ENCODE measurements at regions not wholly inside any gene's neighbourhood (a gene's known extent, or its start where the extent isn't known, plus 50 kb on each side); places are given as distances from the start of the nearest gene placed in this dataset.

- H3K36me3 Mint-ChIP-seq, result no peaks in the 10 kb centered on the region
- H3K27me3 Mint-ChIP-seq, result no peaks in the 10 kb centered on the region
- no peak overlapping the region for H3K4me3 Mint-ChIP-seq
- no peaks in the 10 kb centered on the region for H3K4me1 Mint-ChIP-seq
- peaks cover 6% of the 10 kb centered on the region for H3K9me3 Mint-ChIP-seq
- no peak overlapping the region for H3K27ac Mint-ChIP-seq
- CTCF ChIA-PET, result no interaction called here
- no peak for DNase-seq
Measured at GRCh38 chr12:19953734-19954133, 414.6 kb upstream of the PDE3A start.

- Mint-ChIP-seq H3K36me3 (no peaks in the 10 kb centered on the region), H3K9me3 (peaks cover 1% of the 10 kb centered on the region), H3K4me1 (no peaks in the 10 kb centered on the region), H3K4me3 (no peak overlapping the region), H3K27me3 (no peaks in the 10 kb centered on the region), H3K27ac (no peak overlapping the region)
- CTCF ChIA-PET, result no interaction called here
- no peak for DNase-seq
Measured at GRCh38 chr12:19954163-19954562, 414.2 kb upstream of the PDE3A start.

DNA sequence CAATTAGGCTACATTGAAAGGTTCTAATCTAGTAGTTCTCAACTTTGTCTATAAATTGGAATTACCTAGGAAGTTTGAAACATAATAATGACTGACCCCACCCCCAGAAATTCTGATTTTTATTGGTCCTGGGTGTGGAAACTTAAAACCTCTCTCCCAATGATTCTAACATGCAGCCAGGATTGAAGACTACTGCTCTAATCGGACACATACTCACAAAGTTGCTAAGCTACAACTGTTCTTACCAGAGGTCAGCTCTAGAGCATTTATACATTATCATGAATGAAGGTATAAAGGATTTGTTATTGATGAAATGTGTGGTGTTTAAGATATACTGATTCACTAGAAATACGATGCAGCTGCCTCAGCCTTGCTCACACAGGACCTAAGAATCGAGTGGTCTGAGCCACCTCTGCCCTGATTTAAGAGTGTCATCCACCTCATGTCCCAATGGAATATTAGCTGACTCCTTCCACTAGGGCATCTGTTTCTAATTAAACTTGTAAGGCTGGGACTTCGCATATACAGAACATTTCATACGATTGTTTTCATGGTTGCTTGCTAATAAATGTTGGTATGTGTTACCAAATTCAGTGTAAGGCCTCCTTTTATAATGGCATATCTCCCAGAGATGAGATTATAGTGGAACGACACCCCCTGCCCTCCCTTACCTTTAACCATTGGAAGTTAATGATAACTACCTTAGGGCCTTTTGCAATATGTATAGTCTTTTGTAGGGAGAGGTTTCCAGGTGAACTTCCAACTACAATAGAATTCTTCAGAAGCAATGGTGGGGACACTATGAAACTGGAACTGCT, 410.8 kb upstream of the PDE3A start:
- DNase-seq, result no peak
- no peaks in the 10 kb centered on the region for H3K4me1 Mint-ChIP-seq
- no peaks in the 10 kb centered on the region for H3K27me3 Mint-ChIP-seq
- H3K36me3 Mint-ChIP-seq, result no peaks in the 10 kb centered on the region
- no peaks in the 10 kb centered on the region for H3K9me3 Mint-ChIP-seq
- CTCF ChIA-PET, result no interaction called here
- H3K4me3 Mint-ChIP-seq, result no peak overlapping the region
- H3K27ac Mint-ChIP-seq, result no peak overlapping the region

- Mint-ChIP-seq H3K36me3 (no peaks in the 10 kb centered on the region), H3K9me3 (no peaks in the 10 kb centered on the region), H3K4me3 (no peak overlapping the region), H3K27me3 (no peaks in the 10 kb centered on the region), H3K4me1 (no peaks in the 10 kb centered on the region), H3K27ac (no peak overlapping the region)
- CTCF ChIA-PET, result no interaction called here
- no peak for DNase-seq
Measured at GRCh38 chr12:19958389-19958788, 409.9 kb upstream of the PDE3A start.

DNA sequence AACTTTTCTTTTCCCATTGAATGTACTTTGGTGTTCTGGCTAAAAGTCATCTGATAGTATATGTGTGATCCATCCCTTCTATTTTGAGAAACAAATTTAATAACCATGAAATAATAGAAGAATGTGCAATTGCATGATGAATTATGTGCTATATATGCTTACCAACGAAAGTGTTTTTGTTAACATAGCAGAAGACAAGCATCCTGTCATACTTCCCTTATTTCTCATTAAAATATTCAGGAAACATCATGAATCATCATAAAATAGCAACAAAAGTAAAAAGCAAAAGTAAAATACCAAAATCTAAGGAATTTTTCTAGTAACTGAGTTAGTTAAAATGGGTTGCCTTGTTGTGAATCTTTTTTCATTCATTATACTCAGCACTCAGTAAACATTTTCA, 409.0 kb upstream of the PDE3A start:
- CTCF ChIA-PET, result no interaction called here
- no peak overlapping the region for H3K4me3 Mint-ChIP-seq
- H3K36me3 Mint-ChIP-seq, result no peaks in the 10 kb centered on the region
- H3K9me3 Mint-ChIP-seq, result no peaks in the 10 kb centered on the region
- H3K27ac Mint-ChIP-seq, result no peak overlapping the region
- H3K4me1 Mint-ChIP-seq, result no peaks in the 10 kb centered on the region
- no peaks in the 10 kb centered on the region for H3K27me3 Mint-ChIP-seq
- DNase-seq, result no peak

- CTCF ChIA-PET, result no interaction called here
- no peaks in the 10 kb centered on the region for H3K27me3 Mint-ChIP-seq
- H3K9me3 Mint-ChIP-seq, result no peaks in the 10 kb centered on the region
- no peaks in the 10 kb centered on the region for H3K4me1 Mint-ChIP-seq
- H3K4me3 Mint-ChIP-seq, result no peak overlapping the region
- H3K27ac Mint-ChIP-seq, result no peak overlapping the region
- no peak for DNase-seq
- H3K36me3 Mint-ChIP-seq, result no peaks in the 10 kb centered on the region
Measured at GRCh38 chr12:19960527-19960926, 407.8 kb upstream of the PDE3A start.

DNA sequence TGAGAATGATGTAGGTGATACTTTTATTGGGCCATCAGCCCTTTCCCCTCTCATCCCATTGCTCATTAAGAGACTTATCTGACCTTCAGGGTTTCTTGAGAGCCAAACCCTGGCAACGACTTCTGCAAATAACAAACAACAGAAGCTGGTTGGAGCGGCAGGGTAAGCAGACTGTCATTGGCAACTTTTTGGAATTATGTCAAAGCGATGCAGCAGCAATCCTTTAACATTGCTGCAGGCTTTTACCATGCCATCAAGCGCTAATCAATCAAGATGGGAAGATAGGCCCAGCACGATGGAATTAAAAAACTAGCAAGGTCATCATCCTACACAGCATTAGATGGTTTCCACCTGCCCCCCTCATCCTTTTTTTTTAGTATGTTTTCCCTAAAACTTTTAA, 406.1 kb upstream of the PDE3A start:
- CTCF ChIA-PET, result no interaction called here
- no peaks in the 10 kb centered on the region for H3K4me1 Mint-ChIP-seq

DNA sequence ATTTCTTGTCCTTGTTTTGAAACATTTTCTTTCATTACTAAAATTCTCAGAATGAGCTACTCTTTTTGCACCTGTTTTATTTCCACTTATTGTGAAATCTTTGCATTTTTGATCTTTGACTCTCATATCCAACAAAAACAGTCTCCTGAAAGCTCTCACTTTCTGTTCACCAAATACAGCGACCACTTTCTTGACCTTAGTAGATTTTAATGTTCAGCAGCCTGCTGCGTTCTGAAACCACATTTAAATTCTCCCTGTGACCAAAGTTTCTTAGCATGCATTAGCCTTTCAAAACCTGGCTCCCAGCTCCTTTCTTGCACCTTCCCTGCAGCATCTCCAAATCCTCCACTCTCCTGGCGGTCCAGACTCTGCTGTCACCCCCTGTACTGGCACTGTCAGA, 404.4 kb upstream of the PDE3A start:
- Mint-ChIP-seq H3K4me3 (no peak overlapping the region), H3K27me3 (no peaks in the 10 kb centered on the region), H3K36me3 (no peaks in the 10 kb centered on the region), H3K9me3 (no peaks in the 10 kb centered on the region), H3K27ac (no peak overlapping the region), H3K4me1 (no peaks in the 10 kb centered on the region)
- CTCF ChIA-PET, result no interaction called here
- DNase-seq, result no peak

More for the DNA sequence above, 406.1 kb upstream of the PDE3A start:
- Mint-ChIP-seq H3K36me3 (no peaks in the 10 kb centered on the region), H3K4me3 (no peak overlapping the region), H3K27me3 (no peaks in the 10 kb centered on the region), H3K27ac (no peak overlapping the region), H3K9me3 (no peaks in the 10 kb centered on the region)
- no peak for DNase-seq

DNA sequence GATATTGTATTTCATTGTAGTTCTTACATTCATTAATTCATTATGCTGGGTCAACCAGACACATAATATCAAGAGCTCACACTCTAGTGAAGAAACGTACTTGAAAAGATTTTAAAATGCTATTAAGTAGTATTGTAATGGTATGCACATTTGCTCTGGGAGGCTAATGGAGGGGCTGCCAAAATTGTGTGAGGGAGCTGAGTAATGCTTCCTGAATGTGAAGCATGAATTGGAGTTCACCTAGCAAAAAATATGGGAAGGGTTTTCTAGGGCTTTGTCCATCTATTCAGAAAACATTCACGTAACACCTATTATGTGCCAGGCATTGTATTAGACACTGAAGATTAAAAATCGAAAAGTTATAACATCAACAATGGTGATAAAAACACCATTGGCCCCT, 403.8 kb upstream of the PDE3A start:
- no peaks in the 10 kb centered on the region for H3K27me3 Mint-ChIP-seq
- no peaks in the 10 kb centered on the region for H3K36me3 Mint-ChIP-seq
- CTCF ChIA-PET, result no interaction called here
- no peaks in the 10 kb centered on the region for H3K9me3 Mint-ChIP-seq
- DNase-seq, result no peak
- H3K4me3 Mint-ChIP-seq, result no peak overlapping the region
- no peaks in the 10 kb centered on the region for H3K4me1 Mint-ChIP-seq
- no peak overlapping the region for H3K27ac Mint-ChIP-seq

- no peak overlapping the region for H3K27ac Mint-ChIP-seq
- DNase-seq, result no peak
- H3K36me3 Mint-ChIP-seq, result no peaks in the 10 kb centered on the region
- CTCF ChIA-PET, result no interaction called here
- no peaks in the 10 kb centered on the region for H3K4me1 Mint-ChIP-seq
- H3K9me3 Mint-ChIP-seq, result no peaks in the 10 kb centered on the region
- H3K4me3 Mint-ChIP-seq, result no peak overlapping the region
- H3K27me3 Mint-ChIP-seq, result no peaks in the 10 kb centered on the region
Measured at GRCh38 chr12:19965196-19966038, 402.9 kb upstream of the PDE3A start.

DNA sequence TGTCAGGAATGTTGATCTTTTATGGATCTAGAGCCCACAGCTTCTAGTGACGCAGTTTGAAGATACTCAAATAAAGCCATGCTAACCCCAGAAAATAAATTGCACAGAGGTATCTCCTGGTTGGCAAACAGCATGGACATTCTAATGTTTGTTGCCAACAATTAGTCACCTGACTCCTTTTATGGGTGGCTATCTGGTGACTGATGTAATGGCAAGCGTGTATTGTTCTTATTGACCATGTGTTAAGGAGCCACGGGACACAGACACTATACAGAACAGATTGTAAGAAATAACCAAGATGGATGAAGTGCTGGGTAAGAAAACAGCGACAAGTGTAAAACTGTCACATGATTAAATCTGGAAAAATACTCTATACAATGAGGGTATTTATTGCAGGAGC, 401.3 kb upstream of the PDE3A start:
- H3K27me3 Mint-ChIP-seq, result no peaks in the 10 kb centered on the region
- H3K36me3 Mint-ChIP-seq, result no peaks in the 10 kb centered on the region

DNA sequence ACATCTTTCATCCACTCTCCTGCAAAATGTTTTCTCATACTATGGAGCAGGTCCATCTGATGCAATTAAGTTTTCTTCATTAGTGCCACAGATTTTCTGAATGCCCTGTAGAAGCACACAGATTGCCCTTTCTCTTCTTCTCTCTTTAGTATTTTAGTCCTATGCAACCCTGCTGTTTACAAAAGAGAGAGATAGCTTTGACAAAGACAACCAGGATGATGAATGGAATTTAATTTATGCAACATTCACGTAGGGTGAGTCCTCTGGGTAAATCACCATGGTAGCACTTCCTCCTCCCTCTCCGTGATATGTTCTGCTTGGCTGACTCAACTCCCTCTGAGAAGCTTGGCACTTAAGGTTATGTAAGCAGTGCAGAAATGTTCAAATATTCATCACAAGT, 400.9 kb upstream of the PDE3A start:
- CTCF ChIA-PET, result no interaction called here
- Mint-ChIP-seq H3K9me3 (no peaks in the 10 kb centered on the region), H3K36me3 (no peaks in the 10 kb centered on the region), H3K27me3 (no peaks in the 10 kb centered on the region), H3K4me3 (no peak overlapping the region), H3K27ac (no peak overlapping the region), H3K4me1 (no peaks in the 10 kb centered on the region)
- no peak for DNase-seq

More for the DNA sequence above, 401.3 kb upstream of the PDE3A start:
- CTCF ChIA-PET, result no interaction called here
- H3K9me3 Mint-ChIP-seq, result no peaks in the 10 kb centered on the region
- no peak overlapping the region for H3K27ac Mint-ChIP-seq
- DNase-seq, result no peak
- H3K4me3 Mint-ChIP-seq, result no peak overlapping the region
- no peaks in the 10 kb centered on the region for H3K4me1 Mint-ChIP-seq

DNA sequence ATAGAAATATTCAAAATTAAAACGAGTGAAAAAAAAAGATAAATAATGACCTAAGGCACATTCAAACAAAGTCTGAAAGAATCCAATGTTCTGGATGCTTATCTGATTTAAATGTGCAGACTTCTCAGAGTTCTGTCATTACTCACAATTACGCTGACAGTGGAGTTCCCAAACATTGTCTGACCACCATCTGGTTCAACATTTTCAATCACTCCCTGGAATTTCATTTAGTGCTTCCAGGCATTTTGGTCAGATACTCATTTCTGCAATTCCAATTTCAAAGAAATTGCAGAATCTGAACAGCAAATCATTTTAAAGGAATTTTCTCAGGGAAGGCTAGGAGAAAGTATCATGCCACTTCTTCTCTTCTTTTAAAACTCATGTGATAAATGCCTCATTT, 398.2 kb upstream of the PDE3A start:
- peaks cover 5% of the 10 kb centered on the region for H3K9me3 Mint-ChIP-seq
- H3K36me3 Mint-ChIP-seq, result no peaks in the 10 kb centered on the region
- CTCF ChIA-PET, result no interaction called here
- no peak overlapping the region for H3K4me3 Mint-ChIP-seq
- no peaks in the 10 kb centered on the region for H3K4me1 Mint-ChIP-seq
- DNase-seq, result no peak
- H3K27me3 Mint-ChIP-seq, result no peaks in the 10 kb centered on the region
- H3K27ac Mint-ChIP-seq, result no peak overlapping the region

- Mint-ChIP-seq H3K27me3 (no peaks in the 10 kb centered on the region), H3K4me1 (no peaks in the 10 kb centered on the region), H3K36me3 (no peaks in the 10 kb centered on the region), H3K27ac (no peak overlapping the region), H3K9me3 (peaks cover 5% of the 10 kb centered on the region), H3K4me3 (no peak overlapping the region)
- no peak for DNase-seq
- CTCF ChIA-PET, result no interaction called here
Measured at GRCh38 chr12:19970821-19971220, 397.5 kb upstream of the PDE3A start.

Data from activated naive CD4-positive, alpha-beta T cell treated with anti-CD3 and anti-CD28 coated beads, Interleukin-2, amount 10 ng/mL, durations not matched to agents 7 days and 5 days (primary cell).